ENCODE measurements at regions not wholly inside any gene's neighbourhood (a gene's known extent, or its start where the extent isn't known, plus 50 kb on each side); places are given as distances from the start of the nearest gene placed in this dataset.

GRCh38 chr4:151948351-151949016, 187.7 kb upstream of the GATB start:
- peaks cover 6% of the 10 kb centered on the region for H3K9me3 ChIP-seq (ENCODE audit: control insufficient read depth, low read length)
- no peak overlapping the region for H3K4me3 ChIP-seq (ENCODE audit: insufficient read depth, low read depth, low read length)
- 88 to 100% methylated on average over 1 of the region's 1 CpG for WGBS, 2 experiments
- no peaks in the 10 kb centered on the region for H3K27me3 ChIP-seq (ENCODE audit: control insufficient read depth, insufficient read depth, low read length, poor library complexity, severe bottlenecking)
- H3K4me1 ChIP-seq (ENCODE audit: control insufficient read depth, insufficient read depth, low read length): no peaks in the 10 kb centered on the region
- H3K27ac ChIP-seq (ENCODE audit: insufficient read depth, low read depth, low read length, poor library complexity, severe bottlenecking): no peak overlapping the region
- no peaks in the 10 kb centered on the region for H3K36me3 ChIP-seq (ENCODE audit: control insufficient read depth, insufficient read depth, low read length)

GRCh38 chr4:151946718-151947117, 185.9 kb upstream of the GATB start:
- Histone ChIP-seq H3K4me1 (ENCODE audit: control insufficient read depth, insufficient read depth, low read length) (no peaks in the 10 kb centered on the region), H3K4me3 (ENCODE audit: insufficient read depth, low read depth, low read length) (no peak overlapping the region), H3K27me3 (ENCODE audit: control insufficient read depth, insufficient read depth, low read length, poor library complexity, severe bottlenecking) (no peaks in the 10 kb centered on the region), H3K36me3 (ENCODE audit: control insufficient read depth, insufficient read depth, low read length) (no peaks in the 10 kb centered on the region), H3K9me3 (ENCODE audit: control insufficient read depth, low read length) (peaks cover 6% of the 10 kb centered on the region), H3K27ac (ENCODE audit: insufficient read depth, low read depth, low read length, poor library complexity, severe bottlenecking) (no peak overlapping the region)
- WGBS, 2 experiments: 89 to 93% methylated on average over 2 of the region's 2 CpGs

DNA sequence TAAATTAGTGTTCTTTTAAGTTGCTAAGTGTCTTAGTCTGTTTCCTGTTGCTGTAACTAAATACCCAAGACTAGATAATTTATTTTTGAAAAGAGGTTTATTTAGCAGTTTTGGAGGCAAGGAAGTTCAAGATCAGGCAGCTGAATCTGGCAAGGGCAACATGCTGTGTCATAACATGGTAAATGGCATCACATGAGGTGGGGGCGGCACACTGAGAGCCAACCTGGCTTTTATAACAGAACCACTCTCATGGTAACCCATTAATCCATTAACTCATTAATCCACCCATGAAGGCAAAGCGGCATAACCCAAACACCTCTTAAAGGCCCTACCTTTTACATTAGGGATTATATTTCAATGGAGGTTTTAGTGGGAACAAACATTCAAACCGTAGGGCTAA, 182.2 kb upstream of the GATB start:
- peaks cover 6% of the 10 kb centered on the region for H3K9me3 ChIP-seq (ENCODE audit: control insufficient read depth, low read length)
- no peaks in the 10 kb centered on the region for H3K36me3 ChIP-seq (ENCODE audit: control insufficient read depth, insufficient read depth, low read length)
- WGBS, 2 experiments: 94% methylated on average over 2 to 3 of the region's 3 CpGs
- H3K27ac ChIP-seq (ENCODE audit: insufficient read depth, low read depth, low read length, poor library complexity, severe bottlenecking): no peak overlapping the region
- H3K4me1 ChIP-seq (ENCODE audit: control insufficient read depth, insufficient read depth, low read length): no peaks in the 10 kb centered on the region
- H3K4me3 ChIP-seq (ENCODE audit: insufficient read depth, low read depth, low read length): no peak overlapping the region
- no peaks in the 10 kb centered on the region for H3K27me3 ChIP-seq (ENCODE audit: control insufficient read depth, insufficient read depth, low read length, poor library complexity, severe bottlenecking)

GRCh38 chr4:151940926-151941617, 180.3 kb upstream of the GATB start:
- Histone ChIP-seq H3K27me3 (ENCODE audit: control insufficient read depth, insufficient read depth, low read length, poor library complexity, severe bottlenecking) (no peaks in the 10 kb centered on the region), H3K4me1 (ENCODE audit: control insufficient read depth, insufficient read depth, low read length) (no peaks in the 10 kb centered on the region), H3K4me3 (ENCODE audit: insufficient read depth, low read depth, low read length) (no peak overlapping the region), H3K36me3 (ENCODE audit: control insufficient read depth, insufficient read depth, low read length) (no peaks in the 10 kb centered on the region), H3K27ac (ENCODE audit: insufficient read depth, low read depth, low read length, poor library complexity, severe bottlenecking) (no peak overlapping the region), H3K9me3 (ENCODE audit: control insufficient read depth, low read length) (no peaks in the 10 kb centered on the region)
- WGBS, 2 experiments: 92 to 94% methylated on average over 3 of the region's 3 CpGs

DNA sequence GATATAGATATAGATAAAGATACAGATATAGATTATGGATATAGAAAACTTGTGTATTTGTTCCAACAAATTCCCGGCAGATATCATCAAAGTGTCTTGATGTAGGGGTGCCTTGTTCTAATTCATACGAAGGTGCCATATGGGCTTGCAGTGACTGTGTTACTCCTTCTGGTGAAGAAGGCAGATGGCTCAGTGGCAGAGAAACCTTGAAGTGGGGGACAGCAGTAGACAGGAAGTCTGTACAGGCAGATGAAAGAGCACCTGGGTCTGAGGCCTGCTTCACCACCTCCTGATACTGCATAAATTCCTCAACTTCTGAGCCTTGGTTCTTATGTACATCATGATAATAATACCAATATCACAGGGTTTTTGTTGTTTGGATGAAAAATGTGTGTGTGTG, 179.5 kb upstream of the GATB start:
- Histone ChIP-seq H3K4me1 (ENCODE audit: control insufficient read depth, insufficient read depth, low read length) (no peaks in the 10 kb centered on the region), H3K36me3 (ENCODE audit: control insufficient read depth, insufficient read depth, low read length) (no peaks in the 10 kb centered on the region), H3K27me3 (ENCODE audit: control insufficient read depth, insufficient read depth, low read length, poor library complexity, severe bottlenecking) (no peaks in the 10 kb centered on the region), H3K9me3 (ENCODE audit: control insufficient read depth, low read length) (no peaks in the 10 kb centered on the region), H3K4me3 (ENCODE audit: insufficient read depth, low read depth, low read length) (no peak overlapping the region), H3K27ac (ENCODE audit: insufficient read depth, low read depth, low read length, poor library complexity, severe bottlenecking) (no peak overlapping the region)
- WGBS, 2 experiments: 98% methylated on average over 2 of the region's 2 CpGs

DNA sequence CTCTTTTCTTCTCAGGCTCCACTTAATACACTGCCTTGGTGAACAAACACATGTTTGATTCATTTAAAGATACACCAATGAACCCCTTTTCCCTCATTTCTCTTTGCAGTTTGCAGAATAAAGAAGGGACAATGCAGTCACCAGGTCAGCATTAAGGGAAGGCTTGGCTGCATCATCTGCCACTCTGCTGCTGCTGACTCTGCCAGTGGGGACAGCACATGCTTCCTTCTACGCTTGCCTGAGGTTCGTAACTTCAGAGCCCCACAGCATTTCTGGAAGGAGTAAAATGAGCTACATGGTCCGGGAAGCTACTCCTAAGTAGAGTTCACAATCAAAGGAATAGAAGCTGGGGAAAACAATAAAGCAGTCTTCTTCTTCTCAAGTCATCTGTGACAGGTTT, 178.9 kb upstream of the GATB start:
- H3K27me3 ChIP-seq (ENCODE audit: control insufficient read depth, insufficient read depth, low read length, poor library complexity, severe bottlenecking): no peaks in the 10 kb centered on the region
- H3K9me3 ChIP-seq (ENCODE audit: control insufficient read depth, low read length): no peaks in the 10 kb centered on the region
- H3K36me3 ChIP-seq (ENCODE audit: control insufficient read depth, insufficient read depth, low read length): no peaks in the 10 kb centered on the region
- H3K4me3 ChIP-seq (ENCODE audit: insufficient read depth, low read depth, low read length): no peak overlapping the region
- H3K4me1 ChIP-seq (ENCODE audit: control insufficient read depth, insufficient read depth, low read length): no peaks in the 10 kb centered on the region
- H3K27ac ChIP-seq (ENCODE audit: insufficient read depth, low read depth, low read length, poor library complexity, severe bottlenecking): no peak overlapping the region
- WGBS, 2 experiments: 85 to 87% methylated on average over 3 of the region's 3 CpGs

- no peaks in the 10 kb centered on the region for H3K27me3 ChIP-seq (ENCODE audit: control insufficient read depth, insufficient read depth, low read length, poor library complexity, severe bottlenecking)
- H3K27ac ChIP-seq (ENCODE audit: insufficient read depth, low read depth, low read length, poor library complexity, severe bottlenecking): no peak overlapping the region
- no peak overlapping the region for H3K4me3 ChIP-seq (ENCODE audit: insufficient read depth, low read depth, low read length)
- H3K9me3 ChIP-seq (ENCODE audit: control insufficient read depth, low read length): no peaks in the 10 kb centered on the region
- no peaks in the 10 kb centered on the region for H3K36me3 ChIP-seq (ENCODE audit: control insufficient read depth, insufficient read depth, low read length)
- no peaks in the 10 kb centered on the region for H3K4me1 ChIP-seq (ENCODE audit: control insufficient read depth, insufficient read depth, low read length)
- WGBS, 2 experiments: 82 to 96% methylated on average over 1 of the region's 1 CpG
These were observed 174.6 kb upstream of the GATB start for GRCh38 chr4:151935411-151935810.

DNA sequence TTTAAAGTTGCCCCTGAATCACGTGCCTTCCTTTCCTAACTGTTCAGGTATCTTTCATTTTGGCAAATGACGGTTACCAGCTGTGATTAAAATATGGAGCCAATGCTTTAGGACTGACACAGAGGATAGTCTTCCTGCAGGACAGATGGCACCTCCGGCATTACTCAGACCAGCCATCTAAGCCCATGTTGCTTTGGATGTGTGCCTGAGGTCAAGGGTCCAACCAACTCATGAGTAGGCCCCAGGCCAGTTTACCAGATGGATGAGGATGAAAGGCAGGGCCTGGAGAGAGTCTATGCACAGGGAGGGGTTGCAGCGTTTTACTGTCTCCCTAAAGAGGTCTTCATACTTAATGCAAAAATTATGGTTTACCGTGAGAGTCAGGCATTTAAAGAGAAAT, 174.0 kb upstream of the GATB start:
- Histone ChIP-seq H3K27me3 (ENCODE audit: control insufficient read depth, insufficient read depth, low read length, poor library complexity, severe bottlenecking) (no peaks in the 10 kb centered on the region), H3K4me1 (ENCODE audit: control insufficient read depth, insufficient read depth, low read length) (no peaks in the 10 kb centered on the region), H3K27ac (ENCODE audit: insufficient read depth, low read depth, low read length, poor library complexity, severe bottlenecking) (no peak overlapping the region), H3K36me3 (ENCODE audit: control insufficient read depth, insufficient read depth, low read length) (no peaks in the 10 kb centered on the region), H3K9me3 (ENCODE audit: control insufficient read depth, low read length) (no peaks in the 10 kb centered on the region), H3K4me3 (ENCODE audit: insufficient read depth, low read depth, low read length) (no peak overlapping the region)
- WGBS, 2 experiments: 91 to 96% methylated on average over 5 of the region's 5 CpGs

GRCh38 chr4:151933122-151933827, 172.5 kb upstream of the GATB start:
- Histone ChIP-seq H3K4me1 (ENCODE audit: control insufficient read depth, insufficient read depth, low read length) (no peaks in the 10 kb centered on the region), H3K27me3 (ENCODE audit: control insufficient read depth, insufficient read depth, low read length, poor library complexity, severe bottlenecking) (no peaks in the 10 kb centered on the region), H3K9me3 (ENCODE audit: control insufficient read depth, low read length) (no peaks in the 10 kb centered on the region), H3K36me3 (ENCODE audit: control insufficient read depth, insufficient read depth, low read length) (no peaks in the 10 kb centered on the region), H3K4me3 (ENCODE audit: insufficient read depth, low read depth, low read length) (no peak overlapping the region), H3K27ac (ENCODE audit: insufficient read depth, low read depth, low read length, poor library complexity, severe bottlenecking) (no peak overlapping the region)
- WGBS, 2 experiments: 93 to 94% methylated on average over 13 of the region's 13 CpGs

DNA sequence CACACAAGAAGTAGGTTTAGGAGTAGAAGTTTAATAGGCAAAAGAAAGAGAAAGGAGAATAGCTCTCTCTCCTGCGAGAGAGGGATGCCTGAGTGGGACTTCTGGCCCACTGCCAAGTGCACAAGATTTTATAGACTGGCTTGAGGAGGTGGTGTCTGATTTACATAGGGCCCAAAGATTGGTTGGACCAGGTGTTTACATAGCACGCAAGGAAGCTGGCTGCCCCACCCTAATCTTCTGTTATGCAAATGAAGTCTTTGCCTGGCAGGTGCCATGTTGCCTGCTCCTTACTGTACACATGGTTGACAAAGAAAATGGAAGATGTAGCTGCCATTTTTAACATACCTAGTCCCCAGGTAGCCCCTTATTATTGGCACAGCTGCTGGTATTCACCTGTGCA, 170.8 kb upstream of the GATB start:
- Histone ChIP-seq H3K36me3 (ENCODE audit: control insufficient read depth, insufficient read depth, low read length) (no peaks in the 10 kb centered on the region), H3K4me1 (ENCODE audit: control insufficient read depth, insufficient read depth, low read length) (no peaks in the 10 kb centered on the region), H3K9me3 (ENCODE audit: control insufficient read depth, low read length) (no peaks in the 10 kb centered on the region), H3K27ac (ENCODE audit: insufficient read depth, low read depth, low read length, poor library complexity, severe bottlenecking) (no peak overlapping the region), H3K4me3 (ENCODE audit: insufficient read depth, low read depth, low read length) (no peak overlapping the region), H3K27me3 (ENCODE audit: control insufficient read depth, insufficient read depth, low read length, poor library complexity, severe bottlenecking) (no peaks in the 10 kb centered on the region)
- WGBS, 2 experiments: 84 to 90% methylated on average over 2 of the region's 2 CpGs
